ENCODE measurements at regions not wholly inside any gene's neighbourhood (a gene's known extent, or its start where the extent isn't known, plus 50 kb on each side); places are given as distances from the start of the nearest gene placed in this dataset.
A peak's percentile ranks its signal among the peaks of the same experiment; 100 is the strongest.

GRCh38 chr13:26929971-26930730 is 169.6 kb upstream of the GPR12 start:
- DNase-seq: peak; percentile 20

- no peak for DNase-seq
These were observed 166.9 kb upstream of the GPR12 start for GRCh38 chr13:26927511-26927910.

GRCh38 chr13:26926371-26926770 is 165.8 kb upstream of the GPR12 start:
- no peak for DNase-seq

GRCh38 chr13:26923824-26924605 is 163.4 kb upstream of the GPR12 start:
- no peak for DNase-seq

- no peak for DNase-seq
These were observed 161.3 kb upstream of the GPR12 start for GRCh38 chr13:26921918-26922317.

GRCh38 chr13:26920614-26921355 is 160.2 kb upstream of the GPR12 start:
- no peak for DNase-seq

- DNase-seq: no peak
These were observed 159.1 kb upstream of the GPR12 start for GRCh38 chr13:26919732-26920131.

- no peak for DNase-seq
These were observed 158.7 kb upstream of the GPR12 start for GRCh38 chr13:26919311-26919710.

GRCh38 chr13:26914624-26915023 is 154.0 kb upstream of the GPR12 start:
- DNase-seq: no peak

- DNase-seq: no peak
These were observed 153.6 kb upstream of the GPR12 start for GRCh38 chr13:26914148-26914547.

- DNase-seq: no peak
These were observed 150.3 kb upstream of the GPR12 start for GRCh38 chr13:26910754-26911465.

- DNase-seq: no peak
These were observed 148.9 kb upstream of the GPR12 start for GRCh38 chr13:26909477-26909876.

GRCh38 chr13:26908126-26908525 is 147.5 kb upstream of the GPR12 start:
- no peak for DNase-seq

GRCh38 chr13:26899202-26899601 is 138.6 kb upstream of the GPR12 start:
- no peak for DNase-seq

GRCh38 chr13:26897706-26898550 is 137.3 kb upstream of the GPR12 start:
- DNase-seq: no peak

GRCh38 chr13:26896986-26897668 is 136.5 kb upstream of the GPR12 start:
- no peak for DNase-seq

GRCh38 chr13:26895808-26896466 is 135.4 kb upstream of the GPR12 start:
- no peak for DNase-seq

- DNase-seq: no peak
These were observed 134.7 kb upstream of the GPR12 start for GRCh38 chr13:26895081-26895807.

GRCh38 chr13:26888632-26889031 is 128.0 kb upstream of the GPR12 start:
- DNase-seq: no peak

- no peak for DNase-seq
These were observed 127.0 kb upstream of the GPR12 start for GRCh38 chr13:26887594-26887993.

All from T1000 (cell line).